Activated naive CD4-positive, alpha-beta T cell treated with anti-CD3 and anti-CD28 coated beads, Interleukin-2, amount 10 ng/mL, durations not matched to agents 7 days and 5 days (primary cell): ENCODE measurements at regions not wholly inside any gene's neighbourhood (a gene's known extent, or its start where the extent isn't known, plus 50 kb on each side); places are given as distances from the start of the nearest gene placed in this dataset.
"Not testable (repeated sequence)": the region's sequence is repeated elsewhere in the genome, so short reads cannot be mapped to it uniquely, and the experiment has no call there.

Source experiments
- CTCF ChIA-PET: fragments of 350-600 bp; sonication (Branson Sonifier 250); formaldehyde crosslinking; loops from one replicate; lab custom pipeline; 2021; ENCODE audit warnings: antibody characterized with exemption; lab: Charles Lee
- DNase-seq: peaks from one replicate; pipeline ENCODE4 v3.0.0-alpha.2; 2020
- H3K27ac Mint-ChIP-seq: one replicate; pipeline ENCODE4 v1.8.0; 2021; ENCODE audit warnings: mild to moderate bottlenecking, moderate library complexity, mixed read lengths
- H3K27me3 Mint-ChIP-seq: one replicate; pipeline ENCODE4 v1.8.0; 2021; ENCODE audit warnings: mild to moderate bottlenecking, mixed read lengths
- H3K36me3 Mint-ChIP-seq: one replicate; pipeline ENCODE4 v1.8.0; 2021; ENCODE audit warnings: mixed read lengths
- H3K4me1 Mint-ChIP-seq: one replicate; pipeline ENCODE4 v1.8.0; 2021; ENCODE audit warnings: mixed read lengths
- H3K4me3 Mint-ChIP-seq: one replicate; pipeline ENCODE4 v1.8.0; 2021; ENCODE audit warnings: mild to moderate bottlenecking, moderate library complexity, mixed read lengths
- H3K9me3 Mint-ChIP-seq: one replicate; pipeline ENCODE4 v1.8.0; 2021; ENCODE audit warnings: mixed read lengths

GRCh38 chr1:95167503-95167902 is 50.3 kb downstream of the TLCD4 start:
- H3K9me3 Mint-ChIP-seq, H3K4me3 Mint-ChIP-seq, DNase-seq, H3K27me3 Mint-ChIP-seq, CTCF ChIA-PET, H3K36me3 Mint-ChIP-seq, H3K4me1 Mint-ChIP-seq, H3K27ac Mint-ChIP-seq: not testable (repeated sequence)

- H3K36me3 Mint-ChIP-seq, result no peaks in the 10 kb centered on the region
- CTCF ChIA-PET, result no interaction called here
- H3K27ac Mint-ChIP-seq, result no peak overlapping the region
These were observed 50.9 kb downstream of the TLCD4 start for GRCh38 chr1:95168028-95168427.

GRCh38 chr1:95168761-95169351 is 51.7 kb downstream of the TLCD4 start:
- H3K4me1 Mint-ChIP-seq, result no peaks in the 10 kb centered on the region
- DNase-seq, result no peak
- CTCF ChIA-PET, result no interaction called here
- H3K27me3 Mint-ChIP-seq, result no peaks in the 10 kb centered on the region
- no peak overlapping the region for H3K4me3 Mint-ChIP-seq
- no peak overlapping the region for H3K27ac Mint-ChIP-seq
- no peaks in the 10 kb centered on the region for H3K36me3 Mint-ChIP-seq
- H3K9me3 Mint-ChIP-seq, result peaks cover 6% of the 10 kb centered on the region

More at GRCh38 chr1:95168028-95168427, 50.9 kb downstream of the TLCD4 start:
- no peak overlapping the region for H3K4me3 Mint-ChIP-seq
- H3K4me1 Mint-ChIP-seq, result no peaks in the 10 kb centered on the region
- no peak for DNase-seq
- H3K9me3 Mint-ChIP-seq, result peaks cover 6% of the 10 kb centered on the region
- H3K27me3 Mint-ChIP-seq, result no peaks in the 10 kb centered on the region

- no peak overlapping the region for H3K27ac Mint-ChIP-seq
- no peaks in the 10 kb centered on the region for H3K27me3 Mint-ChIP-seq
- H3K4me1 Mint-ChIP-seq, result no peaks in the 10 kb centered on the region
- CTCF ChIA-PET, result no interaction called here
- H3K9me3 Mint-ChIP-seq, result peaks cover 2% of the 10 kb centered on the region
- H3K4me3 Mint-ChIP-seq, result no peak overlapping the region
- H3K36me3 Mint-ChIP-seq, result no peaks in the 10 kb centered on the region
- DNase-seq, result no peak
These were observed 52.4 kb downstream of the TLCD4 start for GRCh38 chr1:95169548-95169947.

- Mint-ChIP-seq H3K27me3 (no peaks in the 10 kb centered on the region), H3K9me3 (no peaks in the 10 kb centered on the region), H3K4me3 (no peak overlapping the region), H3K36me3 (no peaks in the 10 kb centered on the region), H3K27ac (no peak overlapping the region), H3K4me1 (no peaks in the 10 kb centered on the region)
- no peak for DNase-seq
- CTCF ChIA-PET, result interaction anchor here (0.6 kb wide), 1 partner anchor 42 kb away, joined by 3 read pairs; no protein-coding TSS in a partner anchor
These were observed 54.4 kb downstream of the TLCD4 start for GRCh38 chr1:95171270-95172245.

- Mint-ChIP-seq H3K9me3 (no peaks in the 10 kb centered on the region), H3K4me1 (no peaks in the 10 kb centered on the region), H3K4me3 (no peak overlapping the region), H3K27me3 (no peaks in the 10 kb centered on the region), H3K27ac (no peak overlapping the region), H3K36me3 (no peaks in the 10 kb centered on the region)
- DNase-seq, result no peak
- CTCF ChIA-PET, result no interaction called here
These were observed 57.1 kb upstream of the RWDD3 start for GRCh38 chr1:95176861-95177260.

GRCh38 chr1:95179205-95179986 is 54.6 kb upstream of the RWDD3 start:
- Mint-ChIP-seq H3K36me3 (no peaks in the 10 kb centered on the region), H3K4me3 (no peak overlapping the region), H3K27ac (no peak overlapping the region), H3K9me3 (no peaks in the 10 kb centered on the region), H3K27me3 (no peaks in the 10 kb centered on the region), H3K4me1 (no peaks in the 10 kb centered on the region)
- CTCF ChIA-PET, result interaction anchor here (0.6 kb wide), 1 partner anchor 65 kb away, joined by 4 read pairs; no protein-coding TSS in a partner anchor
- no peak for DNase-seq

- no peaks in the 10 kb centered on the region for H3K4me1 Mint-ChIP-seq
- H3K36me3 Mint-ChIP-seq, result no peaks in the 10 kb centered on the region
- no peak overlapping the region for H3K4me3 Mint-ChIP-seq
- no peaks in the 10 kb centered on the region for H3K27me3 Mint-ChIP-seq
- CTCF ChIA-PET, result no interaction called here
- no peak for DNase-seq
- no peak overlapping the region for H3K27ac Mint-ChIP-seq
- H3K9me3 Mint-ChIP-seq, result no peaks in the 10 kb centered on the region
These were observed 53.6 kb upstream of the RWDD3 start for GRCh38 chr1:95180371-95180770.

- H3K36me3 Mint-ChIP-seq, result no peaks in the 10 kb centered on the region
- no peak overlapping the region for H3K27ac Mint-ChIP-seq
- CTCF ChIA-PET, result no interaction called here
- no peak for DNase-seq
- H3K9me3 Mint-ChIP-seq, result no peaks in the 10 kb centered on the region
- no peaks in the 10 kb centered on the region for H3K27me3 Mint-ChIP-seq
- H3K4me3 Mint-ChIP-seq, result no peak overlapping the region
- H3K4me1 Mint-ChIP-seq, result no peaks in the 10 kb centered on the region
These were observed 52.9 kb upstream of the RWDD3 start for GRCh38 chr1:95181096-95181495.

GRCh38 chr1:95183952-95184351 is 50.1 kb upstream of the RWDD3 start:
- Mint-ChIP-seq H3K4me3 (no peak overlapping the region), H3K36me3 (no peaks in the 10 kb centered on the region), H3K4me1 (no peaks in the 10 kb centered on the region), H3K27ac (no peak overlapping the region), H3K27me3 (no peaks in the 10 kb centered on the region), H3K9me3 (no peaks in the 10 kb centered on the region)
- CTCF ChIA-PET, result no interaction called here
- DNase-seq, result no peak
